Body of pancreas (tissue), 4 donors: ENCODE measurements at regions not wholly inside any gene's neighbourhood (a gene's known extent, or its start where the extent isn't known, plus 50 kb on each side); places are given as distances from the start of the nearest gene placed in this dataset.

Source experiments
- ATAC-seq: fragments of 150-250 bp; one replicate; pipeline ENCODE4 v1.9.1; 2016
- DNase-seq, 4 donors: peaks; one replicate each; pipeline ENCODE4 v3.0.0-alpha.2; 2019
- H3K27ac ChIP-seq, 4 donors: fragments of 200-600 bp; sonication (generic); 1 replicate in 3 of 4; 2 replicates in 1 of 4; pipeline versions ENCODE4 v1.5.1 to v1.6.1; 2016 to 2019; ENCODE audit warnings: mild to moderate bottlenecking in 1 of 4, mixed read lengths in 1 of 4, moderate library complexity in 1 of 4
- H3K27me3 ChIP-seq, 2 donors: fragments of 200-600 bp; sonication (generic); one replicate each; pipeline ENCODE4 v1.6.0; 2016; ENCODE audit warnings: mild to moderate bottlenecking in 1 of 2
- H3K36me3 ChIP-seq, 2 donors: fragments of 200-600 bp; sonication (generic); replicated peaks in 1 of 2; 2 replicates each; pipeline ENCODE4 v1.5.1; 2016; ENCODE audit warnings: low read depth in 2 of 2; ENCODE audit not compliant: insufficient read depth in 1 of 2
- H3K4me1 ChIP-seq: fragments of 200-600 bp; sonication (generic); one replicate; pipeline ENCODE4 v1.6.0; 2016
- H3K4me3 ChIP-seq, 2 donors: fragments of 200-600 bp; sonication (generic); 1 replicate in 1 of 2; 2 replicates in 1 of 2; pipeline ENCODE4 v1.5.1; 2016 to 2019
- H3K9me3 ChIP-seq, 3 donors: fragments of 200-600 bp; sonication (generic); 1 replicate in 2 of 3; 2 replicates in 1 of 3; pipeline ENCODE4 v1.5.1; 2016
- POLR2A ChIP-seq, 3 donors: fragments of 450-650 bp; IDR thresholded peaks; one replicate each; pipeline ENCODE4 v1.6.1; 2016; ENCODE audit warnings: antibody characterized with exemption in 3 of 3, mild to moderate bottlenecking in 2 of 3
- WGBS, 2 donors: methylation state at CpG; one replicate each; pipeline ENCODE4 v1.1.5; 2017; 5-methylcytosine and 5-hydroxymethylcytosine counted together
- intact Hi-C: fragments of 100-400 bp; cut with DNase I; formaldehyde crosslinking; loops from one replicate; pipeline ENCODE4 v1.15.1; 2023
- TF ChIP-seq, protein P1 (sequence below), 7 experiments: fragments of 450-650 bp in 4 of 7; fragments of 200-600 bp in 3 of 7; sonication (generic) in 3 of 7; IDR thresholded peaks; one replicate each; pipeline ENCODE4 v1.5.1; 2016 to 2019; ENCODE audit warnings: antibody characterized with exemption in 7 of 7

DNA sequence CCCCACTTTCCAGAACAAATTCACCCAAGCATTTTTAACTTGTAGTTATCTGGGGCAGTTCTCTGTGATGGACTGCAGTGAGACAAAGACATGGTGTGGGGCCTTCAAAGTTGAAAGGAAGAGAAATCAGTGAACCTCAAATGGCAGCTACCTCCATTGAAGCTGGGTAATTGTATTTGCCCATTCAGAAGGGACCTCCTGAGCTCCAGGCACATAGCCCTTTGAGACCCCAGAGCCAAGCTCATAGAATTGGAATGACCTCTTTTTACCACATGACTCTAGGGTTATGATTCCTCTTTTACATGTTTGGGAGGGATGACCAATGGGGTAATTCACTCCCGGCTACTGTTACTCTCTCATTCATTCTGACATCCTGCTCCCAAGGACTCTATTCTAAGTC is 368.4 kb upstream of the ITGA1 start:
- no peaks in the 10 kb centered on the region for H3K36me3 ChIP-seq
- intact Hi-C loops = no loop called here
- TF ChIP-seq POLR2A (IDR thresholded peaks at IDR 0.05) = no peak
- TF ChIP-seq, protein P1, sequence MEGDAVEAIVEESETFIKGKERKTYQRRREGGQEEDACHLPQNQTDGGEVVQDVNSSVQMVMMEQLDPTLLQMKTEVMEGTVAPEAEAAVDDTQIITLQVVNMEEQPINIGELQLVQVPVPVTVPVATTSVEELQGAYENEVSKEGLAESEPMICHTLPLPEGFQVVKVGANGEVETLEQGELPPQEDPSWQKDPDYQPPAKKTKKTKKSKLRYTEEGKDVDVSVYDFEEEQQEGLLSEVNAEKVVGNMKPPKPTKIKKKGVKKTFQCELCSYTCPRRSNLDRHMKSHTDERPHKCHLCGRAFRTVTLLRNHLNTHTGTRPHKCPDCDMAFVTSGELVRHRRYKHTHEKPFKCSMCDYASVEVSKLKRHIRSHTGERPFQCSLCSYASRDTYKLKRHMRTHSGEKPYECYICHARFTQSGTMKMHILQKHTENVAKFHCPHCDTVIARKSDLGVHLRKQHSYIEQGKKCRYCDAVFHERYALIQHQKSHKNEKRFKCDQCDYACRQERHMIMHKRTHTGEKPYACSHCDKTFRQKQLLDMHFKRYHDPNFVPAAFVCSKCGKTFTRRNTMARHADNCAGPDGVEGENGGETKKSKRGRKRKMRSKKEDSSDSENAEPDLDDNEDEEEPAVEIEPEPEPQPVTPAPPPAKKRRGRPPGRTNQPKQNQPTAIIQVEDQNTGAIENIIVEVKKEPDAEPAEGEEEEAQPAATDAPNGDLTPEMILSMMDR (IDR thresholded peaks at IDR 0.05) = no peak
- H3K9me3 ChIP-seq = no peaks in the 10 kb centered on the region
- no peak overlapping the region for H3K4me3 ChIP-seq
- ATAC-seq (no peak), DNase-seq (no peak)
- no peaks in the 10 kb centered on the region for H3K4me1 ChIP-seq
- WGBS, 2 donors = 31 to 53% methylated on average over 1 of the region's 1 CpG
- H3K27ac ChIP-seq = no peak overlapping the region
- no peaks in the 10 kb centered on the region for H3K27me3 ChIP-seq

- 85 to 89% methylated on average over 4 of the region's 4 CpGs for WGBS, 2 donors
- TF ChIP-seq, protein P1 (IDR thresholded peaks at IDR 0.05) = no peak
- no peak for TF ChIP-seq POLR2A (IDR thresholded peaks at IDR 0.05)
- Histone ChIP-seq H3K27ac (no peak overlapping the region), H3K4me1 (no peaks in the 10 kb centered on the region), H3K36me3 (no peaks in the 10 kb centered on the region), H3K9me3 (no peaks in the 10 kb centered on the region), H3K4me3 (no peak overlapping the region), H3K27me3 (no peaks in the 10 kb centered on the region)
- DNase-seq (no peak), ATAC-seq (no peak)
- intact Hi-C loops = no loop called here
These were observed 360.1 kb upstream of the ITGA1 start for GRCh38 chr5:52427615-52428014.

- H3K36me3 ChIP-seq = no peaks in the 10 kb centered on the region
- no peaks in the 10 kb centered on the region for H3K4me1 ChIP-seq
- H3K27me3 ChIP-seq = no peaks in the 10 kb centered on the region
- 63 to 67% methylated on average over 3 of the region's 3 CpGs for WGBS, 2 donors
- DNase-seq (no peak), ATAC-seq (no peak)
- no peaks in the 10 kb centered on the region for H3K9me3 ChIP-seq
- no peak overlapping the region for H3K4me3 ChIP-seq
- no peak for TF ChIP-seq POLR2A (IDR thresholded peaks at IDR 0.05)
- TF ChIP-seq, protein P1 (IDR thresholded peaks at IDR 0.05) = no peak
- H3K27ac ChIP-seq = no peak overlapping the region
- intact Hi-C loops = no loop called here
These were observed 358.7 kb upstream of the ITGA1 start for GRCh38 chr5:52428977-52429489.

DNA sequence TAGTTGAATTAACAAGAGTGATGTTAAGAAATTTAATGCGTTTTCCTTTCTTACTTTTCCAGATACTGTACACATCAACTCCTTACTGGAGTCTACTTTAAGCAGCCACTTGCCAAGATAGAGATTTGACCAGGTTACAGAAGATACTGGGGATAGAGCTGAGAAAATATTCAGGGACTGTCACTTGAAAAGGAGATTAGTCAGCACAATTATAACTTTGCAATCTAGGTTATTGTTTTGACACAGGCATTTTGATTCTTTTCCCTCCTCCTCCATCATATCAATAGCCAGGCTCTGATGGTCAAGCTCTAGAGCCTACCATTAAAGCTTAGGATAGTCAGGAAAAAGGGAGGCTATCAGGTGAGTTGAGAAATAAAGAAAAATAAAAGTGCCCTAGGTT is 345.9 kb upstream of the ITGA1 start:
- intact Hi-C loops = no loop called here
- Histone ChIP-seq H3K36me3 (no peaks in the 10 kb centered on the region), H3K4me3 (no peak overlapping the region), H3K4me1 (no peaks in the 10 kb centered on the region), H3K27me3 (no peaks in the 10 kb centered on the region), H3K27ac (no peak overlapping the region), H3K9me3 (no peaks in the 10 kb centered on the region)
- ATAC-seq (no peak), DNase-seq (no peak)
- no peak for TF ChIP-seq POLR2A (IDR thresholded peaks at IDR 0.05)
- TF ChIP-seq, protein P1 (IDR thresholded peaks at IDR 0.05) = no peak
- WGBS, 2 donors = 75 to 82% methylated on average over 1 of the region's 1 CpG

GRCh38 chr5:52443187-52443586 is 344.5 kb upstream of the ITGA1 start:
- TF ChIP-seq POLR2A (IDR thresholded peaks at IDR 0.05) = no peak
- TF ChIP-seq, protein P1 (IDR thresholded peaks at IDR 0.05) = no peak
- Histone ChIP-seq H3K9me3 (no peaks in the 10 kb centered on the region), H3K36me3 (no peaks in the 10 kb centered on the region), H3K4me3 (no peak overlapping the region), H3K27ac (no peak overlapping the region), H3K27me3 (no peaks in the 10 kb centered on the region), H3K4me1 (no peaks in the 10 kb centered on the region)
- intact Hi-C loops = no loop called here
- WGBS, 2 donors = 68 to 77% methylated on average over 3 of the region's 3 CpGs
- ATAC-seq (no peak), DNase-seq (no peak)
